GM12865 (cell line): ENCODE measurements at regions not wholly inside any gene's neighbourhood (a gene's known extent, or its start where the extent isn't known, plus 50 kb on each side); places are given as distances from the start of the nearest gene placed in this dataset.

Experiments
- DNase-seq: peaks from one replicate; pipeline ENCODE4 v3.0.0; 2010; ENCODE audit warnings: low read depth
- H3K4me3 ChIP-seq: 2 replicates; pipeline ENCODE4 v1.5.1; 2011; ENCODE audit warnings: mild to moderate bottlenecking, low read depth, low read length, control low read depth
- TF ChIP-seq, protein P1 (sequence below): IDR thresholded peaks from 2 replicates; pipeline ENCODE4 v1.5.1; 2011; ENCODE audit warnings: low read length, control low read depth, low read depth, inconsistent platforms; ENCODE audit not compliant: insufficient read depth; ENCODE audit errors: missing control alignments

- no peak overlapping the region for H3K4me3 ChIP-seq
- no peak for DNase-seq
- TF ChIP-seq, protein P1, sequence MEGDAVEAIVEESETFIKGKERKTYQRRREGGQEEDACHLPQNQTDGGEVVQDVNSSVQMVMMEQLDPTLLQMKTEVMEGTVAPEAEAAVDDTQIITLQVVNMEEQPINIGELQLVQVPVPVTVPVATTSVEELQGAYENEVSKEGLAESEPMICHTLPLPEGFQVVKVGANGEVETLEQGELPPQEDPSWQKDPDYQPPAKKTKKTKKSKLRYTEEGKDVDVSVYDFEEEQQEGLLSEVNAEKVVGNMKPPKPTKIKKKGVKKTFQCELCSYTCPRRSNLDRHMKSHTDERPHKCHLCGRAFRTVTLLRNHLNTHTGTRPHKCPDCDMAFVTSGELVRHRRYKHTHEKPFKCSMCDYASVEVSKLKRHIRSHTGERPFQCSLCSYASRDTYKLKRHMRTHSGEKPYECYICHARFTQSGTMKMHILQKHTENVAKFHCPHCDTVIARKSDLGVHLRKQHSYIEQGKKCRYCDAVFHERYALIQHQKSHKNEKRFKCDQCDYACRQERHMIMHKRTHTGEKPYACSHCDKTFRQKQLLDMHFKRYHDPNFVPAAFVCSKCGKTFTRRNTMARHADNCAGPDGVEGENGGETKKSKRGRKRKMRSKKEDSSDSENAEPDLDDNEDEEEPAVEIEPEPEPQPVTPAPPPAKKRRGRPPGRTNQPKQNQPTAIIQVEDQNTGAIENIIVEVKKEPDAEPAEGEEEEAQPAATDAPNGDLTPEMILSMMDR, result no peak
Observed at GRCh38 chr1:234721476-234722269, 111.7 kb upstream of the IRF2BP2 start.

- H3K4me3 ChIP-seq, result no peak overlapping the region
- TF ChIP-seq, protein P1, result no peak
- no peak for DNase-seq
Observed at GRCh38 chr1:234720709-234721441, 110.9 kb upstream of the IRF2BP2 start.

- no peak for DNase-seq
- TF ChIP-seq, protein P1, result no peak
- H3K4me3 ChIP-seq, result no peak overlapping the region
Observed at GRCh38 chr1:234719454-234720251, 109.7 kb upstream of the IRF2BP2 start.

DNA sequence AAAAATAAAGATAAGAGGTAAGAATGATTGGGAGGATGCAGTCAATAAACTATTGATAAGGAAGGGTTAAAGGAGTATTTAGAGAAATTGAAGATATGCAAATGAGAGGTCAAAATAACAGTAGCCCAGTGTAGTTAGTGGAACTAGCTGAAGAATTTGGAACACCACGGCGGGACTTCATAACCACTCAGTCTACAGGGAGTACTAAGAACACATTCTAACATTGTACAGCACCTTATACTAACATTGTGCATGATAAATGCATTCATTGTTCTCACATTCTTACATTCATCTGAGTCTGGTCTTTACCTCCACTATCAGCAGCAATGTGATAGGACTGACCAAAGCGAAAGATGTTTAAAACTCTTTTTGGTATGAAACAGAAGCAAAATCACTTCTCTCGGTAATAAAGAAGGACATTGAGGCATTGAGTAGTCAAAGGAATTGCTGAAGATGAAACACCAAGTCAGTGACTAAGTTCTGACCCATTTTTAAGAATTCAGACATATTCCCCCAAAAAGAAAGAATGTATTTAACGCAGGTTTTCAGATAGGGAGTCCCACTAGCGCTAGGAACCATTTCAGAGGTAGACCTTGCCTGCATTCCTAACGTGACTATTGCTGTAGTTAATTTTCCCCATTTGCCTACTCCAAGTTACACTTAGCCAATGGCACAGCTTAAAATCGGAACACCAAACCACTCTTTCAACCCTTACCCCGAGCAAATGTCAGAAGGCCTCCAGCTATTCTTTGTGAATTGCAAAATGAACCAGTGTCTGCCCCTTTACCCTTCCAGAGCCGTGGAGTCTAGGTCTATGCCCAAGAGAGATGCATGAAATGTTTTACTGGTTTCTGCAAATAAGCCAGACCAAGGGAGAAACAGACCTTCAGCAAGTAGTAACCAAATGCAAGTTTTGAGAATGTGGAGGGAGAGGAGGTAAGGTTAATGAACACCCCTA, 108.8 kb upstream of the IRF2BP2 start:
- no peak for DNase-seq
- TF ChIP-seq, protein P1, result no peak
- H3K4me3 ChIP-seq, result no peak overlapping the region

GRCh38 chr1:234716908-234717375, 107.0 kb upstream of the IRF2BP2 start:
- no peak overlapping the region for H3K4me3 ChIP-seq
- TF ChIP-seq, protein P1, result no peak
- no peak for DNase-seq
